HG03060 (cell line): ENCODE measurements at regions not wholly inside any gene's neighbourhood (a gene's known extent, or its start where the extent isn't known, plus 50 kb on each side); places are given as distances from the start of the nearest gene placed in this dataset.

Source experiments
- ATAC-seq: cut with Tn5 transposase; IDR thresholded peaks from one replicate; pipeline ENCODE4 v1.9.1; 2021; ENCODE audit warnings: low read depth, moderate number of reproducible peaks; ENCODE audit not compliant: unreplicated experiment

DNA sequence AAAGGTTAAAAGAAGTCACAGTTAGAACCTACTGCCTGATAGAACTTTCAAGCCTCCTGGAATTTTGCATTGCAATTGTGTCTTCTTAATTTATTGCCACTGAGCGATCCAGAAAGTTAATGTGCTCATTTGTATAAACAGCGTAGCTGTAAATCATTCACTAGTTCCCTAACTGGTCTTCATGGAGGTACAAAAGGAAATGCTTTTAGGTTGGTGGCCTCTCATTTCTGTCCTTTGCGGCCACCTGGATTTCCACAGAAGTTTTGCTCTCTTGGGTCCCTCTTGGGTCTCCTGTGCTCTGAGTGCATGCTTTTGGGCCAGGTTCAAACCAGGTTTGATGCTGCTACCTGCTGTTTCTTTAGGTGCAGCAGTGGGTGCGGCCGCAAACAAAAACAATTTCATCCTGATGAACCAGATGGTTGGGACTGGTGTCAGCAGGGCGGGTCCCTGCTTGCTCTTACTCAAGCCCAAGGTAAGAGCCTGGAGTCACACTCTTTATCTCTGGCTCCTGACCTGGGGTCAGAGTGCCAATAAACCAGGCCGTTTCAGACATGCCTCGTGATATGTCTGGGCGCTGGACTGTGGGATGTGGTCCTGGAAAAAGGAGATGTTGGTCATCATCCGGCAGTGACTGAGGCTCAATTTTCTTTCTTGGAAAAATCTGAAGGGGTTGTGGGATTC is 270.1 kb downstream of the PTTG2 start:
- no peak for ATAC-seq

DNA sequence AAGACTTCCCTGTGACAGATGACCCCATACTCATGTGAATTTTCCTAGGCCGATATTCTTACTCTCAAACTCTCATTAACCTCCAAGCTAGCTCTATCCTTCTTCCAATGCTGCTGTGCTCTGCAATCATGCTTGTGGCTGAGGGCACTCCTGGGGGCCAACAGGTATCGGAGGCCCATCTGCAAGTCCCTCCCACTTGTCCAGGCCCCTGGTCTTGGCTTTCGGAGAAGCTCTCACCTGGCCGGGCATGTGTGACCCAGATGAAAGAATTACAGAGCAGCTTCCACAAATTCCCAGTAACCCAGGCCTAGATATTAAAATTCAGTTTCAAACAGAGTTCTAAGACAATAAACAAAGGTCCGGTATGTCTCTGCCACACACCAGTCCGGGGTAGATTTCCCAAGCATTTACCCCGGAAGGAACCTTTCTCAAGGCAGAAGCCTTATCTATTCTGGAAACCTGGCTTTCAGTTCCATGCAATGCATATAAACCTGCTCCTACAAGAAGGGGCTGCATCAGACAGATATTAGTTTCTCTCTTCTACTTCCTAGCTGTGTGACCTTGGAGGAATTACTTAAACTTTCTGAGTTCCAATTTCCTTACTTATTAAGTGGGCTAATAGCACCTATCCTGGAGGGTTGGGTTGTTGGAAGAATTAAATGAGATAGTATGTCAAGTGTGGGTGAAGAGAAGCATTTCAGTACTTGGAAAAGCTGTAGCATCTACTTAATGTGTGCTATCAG is 270.8 kb downstream of the PTTG2 start:
- ATAC-seq, result no peak

DNA sequence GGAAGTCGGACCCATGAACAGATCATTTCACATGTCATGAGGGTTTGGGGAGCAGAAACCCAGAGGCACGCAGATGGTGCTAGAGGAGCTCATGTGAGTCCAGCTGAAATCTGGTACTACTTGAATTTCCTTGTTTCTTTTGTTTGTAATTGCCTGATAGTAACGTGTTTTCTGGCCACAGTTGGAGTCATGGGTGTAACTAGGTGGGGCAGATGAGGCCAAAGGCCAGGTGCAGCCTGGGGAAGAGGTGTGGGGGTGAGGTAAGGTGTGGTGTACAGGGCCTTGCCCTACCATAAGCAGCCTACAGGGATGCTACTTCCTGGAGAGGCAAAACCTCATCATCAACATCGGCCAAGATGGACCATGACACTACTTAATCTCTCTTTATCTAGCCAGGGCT is 271.4 kb downstream of the PTTG2 start:
- ATAC-seq, result no peak

DNA sequence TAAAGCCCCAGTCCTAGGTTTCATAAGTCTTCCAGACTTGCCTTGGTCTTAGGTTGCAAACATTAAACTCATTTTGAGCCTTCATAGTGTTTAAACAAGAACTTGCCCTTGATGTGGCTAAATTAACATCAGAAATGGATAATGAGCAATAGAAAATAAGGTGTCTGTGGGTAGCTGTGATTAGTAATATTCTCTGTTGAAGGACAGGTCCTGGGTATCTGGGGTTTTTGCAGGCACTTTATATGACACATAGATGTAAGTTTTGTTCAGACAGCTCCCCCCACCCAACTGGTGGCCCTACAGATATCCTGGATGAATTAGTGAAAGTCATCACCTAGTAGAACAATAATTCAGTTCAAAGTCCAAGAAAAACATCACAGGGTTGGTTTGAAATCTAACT is 272.5 kb downstream of the PTTG2 start:
- no peak for ATAC-seq

DNA sequence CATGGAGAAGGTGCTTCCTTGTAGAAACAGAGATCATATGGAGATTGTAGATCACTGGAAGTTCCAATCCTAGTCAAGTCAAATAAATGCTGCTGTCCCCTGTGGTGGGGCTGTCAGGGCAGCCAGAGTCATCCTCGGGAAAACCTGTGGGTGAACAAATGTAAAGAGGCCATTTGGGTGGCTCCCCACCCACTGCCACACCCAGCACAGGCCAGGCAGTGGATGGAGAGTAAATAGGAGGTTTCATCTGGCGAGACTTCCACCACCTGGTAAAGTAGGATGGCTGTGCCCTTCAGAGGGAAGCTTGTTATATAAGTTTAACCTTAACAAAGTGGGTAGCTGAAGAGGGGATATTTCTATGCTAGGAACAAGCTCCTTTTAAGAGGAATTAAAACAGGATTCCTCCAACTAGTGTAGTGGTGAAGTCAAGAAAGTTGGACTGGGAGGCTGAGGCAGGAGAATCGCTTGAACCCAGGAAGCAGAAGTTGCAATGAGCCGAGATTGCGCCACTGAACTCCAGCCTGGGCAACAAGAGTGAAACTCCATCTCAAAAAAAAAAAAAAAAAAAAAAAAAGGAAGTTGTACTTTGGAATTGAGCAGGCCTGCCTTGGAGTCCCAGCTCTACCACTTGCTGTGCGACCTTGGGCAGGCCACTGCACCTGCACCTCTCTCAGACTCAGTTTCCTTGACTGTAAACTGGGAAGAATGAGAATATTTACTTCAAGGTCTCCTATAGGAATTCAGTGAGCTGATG is 273.7 kb downstream of the PTTG2 start:
- no peak for ATAC-seq

DNA sequence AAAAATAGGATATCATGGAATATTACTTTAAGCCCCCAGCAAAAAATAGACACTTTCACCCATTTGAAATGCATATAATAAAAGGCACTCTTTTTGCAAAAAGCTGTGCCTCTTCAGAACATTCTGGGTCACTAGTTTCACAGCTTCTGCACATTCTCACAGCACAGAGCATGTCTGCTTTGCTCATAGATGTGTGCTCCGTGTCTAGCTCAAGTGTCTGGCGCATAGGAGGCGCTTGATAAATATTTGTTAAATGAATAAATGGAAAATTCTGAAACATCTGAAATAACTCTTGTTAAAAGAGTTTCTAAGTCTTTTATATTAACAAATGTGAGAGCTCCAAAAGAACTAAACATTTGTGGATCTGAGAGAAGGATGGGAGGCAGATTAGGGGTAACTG is 275.2 kb downstream of the PTTG2 start:
- no peak for ATAC-seq

DNA sequence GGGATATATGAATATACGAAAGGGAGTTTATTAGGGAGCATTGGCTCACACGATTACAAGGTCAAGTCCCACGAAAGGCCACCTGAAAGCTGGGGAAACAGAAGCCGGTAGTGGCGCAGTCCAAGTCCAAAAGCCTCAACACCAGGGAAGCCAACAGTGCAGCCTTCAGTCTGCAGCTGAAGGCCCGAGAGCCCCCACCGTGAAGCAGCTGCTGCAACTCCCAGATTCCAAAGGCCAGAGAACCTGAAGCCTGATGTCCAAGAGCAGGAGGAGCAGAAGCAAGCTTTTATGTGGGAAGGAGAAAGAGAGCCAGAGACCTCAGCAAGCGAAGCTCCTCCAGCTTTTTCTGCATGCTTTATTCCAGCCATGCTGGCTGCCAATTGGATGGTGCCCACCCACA is 275.8 kb downstream of the PTTG2 start:
- ATAC-seq, result no peak

DNA sequence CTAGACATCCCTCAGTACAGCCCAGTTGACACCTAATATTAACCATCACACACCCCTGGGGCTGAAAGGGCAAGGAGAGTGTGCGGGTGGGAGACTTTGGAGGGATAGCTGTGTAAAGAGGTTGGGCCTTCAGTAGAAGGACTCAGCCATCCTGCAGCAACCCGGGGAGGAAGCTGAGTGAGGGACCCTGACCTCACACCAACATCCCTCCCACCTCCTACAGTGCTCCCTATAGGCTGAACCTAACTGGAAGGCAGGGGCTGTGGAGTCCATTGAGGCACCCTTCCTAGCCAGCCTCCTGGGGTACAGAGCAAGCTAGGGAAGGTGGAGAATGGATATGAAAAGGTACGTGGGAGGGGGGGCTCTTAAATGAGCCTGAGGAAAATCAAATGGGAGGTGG is 276.3 kb downstream of the PTTG2 start:
- no peak for ATAC-seq

DNA sequence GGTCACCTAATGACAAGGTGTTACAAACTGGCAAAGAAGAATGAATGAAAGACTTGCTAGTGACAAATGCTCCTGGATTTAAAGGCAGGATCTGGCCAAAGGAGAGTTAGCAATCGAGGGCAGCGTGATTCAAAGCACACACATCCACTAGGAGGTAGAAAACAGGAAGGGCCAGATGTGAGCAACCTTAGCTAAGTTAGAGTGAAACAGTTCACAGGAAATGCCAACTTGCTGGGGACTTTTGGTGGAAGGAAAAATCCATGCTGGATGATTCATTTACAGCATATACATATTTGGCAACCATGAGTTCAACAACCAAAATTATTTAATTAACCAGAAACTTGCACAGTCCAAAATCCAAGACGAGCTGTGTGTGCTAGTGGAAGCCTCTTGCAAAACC is 276.9 kb downstream of the PTTG2 start:
- no peak for ATAC-seq

DNA sequence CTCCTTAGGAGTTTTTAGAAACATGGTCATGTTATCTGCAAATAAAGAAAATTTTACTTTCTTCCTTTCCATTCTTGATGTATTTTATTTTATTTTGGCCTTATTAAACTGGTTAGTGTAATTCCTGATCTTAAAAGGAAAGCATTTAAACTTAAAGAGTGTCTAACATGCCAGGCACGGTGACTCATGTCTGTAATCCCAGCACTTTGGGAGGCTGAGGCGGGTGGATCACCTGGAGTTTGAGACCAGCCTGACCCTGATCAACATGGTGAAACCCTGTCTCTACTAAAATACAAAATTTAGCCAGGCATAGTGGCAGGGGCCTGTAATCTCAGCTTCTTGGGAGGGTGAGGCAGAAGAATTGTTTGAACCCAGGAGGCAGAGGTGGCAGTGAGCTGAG is 281.3 kb downstream of the PTTG2 start:
- no peak for ATAC-seq

DNA sequence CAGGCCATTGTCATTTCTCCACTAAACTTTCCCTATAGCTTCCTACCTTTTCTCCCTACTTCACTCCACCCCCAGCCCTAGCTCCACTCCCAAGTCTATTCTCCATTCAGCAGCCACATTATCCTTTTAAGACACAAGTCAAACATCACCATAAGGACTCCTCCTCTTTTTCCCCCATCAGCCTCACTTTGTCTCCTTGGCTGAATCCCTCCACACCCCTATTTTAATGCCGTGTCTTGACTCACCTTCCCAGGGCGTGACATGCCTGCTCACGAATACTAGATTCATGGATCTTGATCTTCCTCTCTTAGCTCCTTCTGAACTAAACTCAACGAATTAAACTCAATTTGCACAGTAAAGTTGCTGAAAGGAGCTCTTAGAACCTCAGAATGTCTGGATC is 281.9 kb downstream of the PTTG2 start:
- ATAC-seq, result no peak

DNA sequence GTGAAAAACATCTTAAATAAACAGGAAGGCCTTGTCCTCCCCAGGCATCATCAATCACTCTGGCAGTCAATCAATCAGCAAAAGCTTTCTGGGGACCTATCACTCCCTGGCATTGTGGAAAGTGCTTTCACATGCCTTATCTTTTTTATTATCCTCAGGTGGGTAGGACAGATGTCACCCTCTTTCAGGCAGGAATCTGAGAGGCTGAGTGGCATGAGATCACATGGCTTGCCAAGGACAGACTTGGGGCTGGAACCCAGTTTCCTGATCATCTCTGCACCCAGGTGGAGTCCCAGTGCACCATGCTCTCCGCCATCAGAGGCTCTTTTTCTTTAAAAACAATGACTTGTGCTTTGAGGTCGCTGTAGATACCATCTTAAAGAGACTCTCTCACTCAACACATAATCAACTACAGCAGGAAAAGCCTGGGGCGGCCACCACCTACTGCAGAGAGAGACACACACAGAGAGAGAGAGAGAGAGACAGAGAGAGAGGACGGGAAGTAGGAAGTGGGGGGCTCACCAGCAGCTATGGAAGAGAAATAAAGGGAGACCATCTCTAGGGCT is 282.7 kb downstream of the PTTG2 start:
- no peak for ATAC-seq

DNA sequence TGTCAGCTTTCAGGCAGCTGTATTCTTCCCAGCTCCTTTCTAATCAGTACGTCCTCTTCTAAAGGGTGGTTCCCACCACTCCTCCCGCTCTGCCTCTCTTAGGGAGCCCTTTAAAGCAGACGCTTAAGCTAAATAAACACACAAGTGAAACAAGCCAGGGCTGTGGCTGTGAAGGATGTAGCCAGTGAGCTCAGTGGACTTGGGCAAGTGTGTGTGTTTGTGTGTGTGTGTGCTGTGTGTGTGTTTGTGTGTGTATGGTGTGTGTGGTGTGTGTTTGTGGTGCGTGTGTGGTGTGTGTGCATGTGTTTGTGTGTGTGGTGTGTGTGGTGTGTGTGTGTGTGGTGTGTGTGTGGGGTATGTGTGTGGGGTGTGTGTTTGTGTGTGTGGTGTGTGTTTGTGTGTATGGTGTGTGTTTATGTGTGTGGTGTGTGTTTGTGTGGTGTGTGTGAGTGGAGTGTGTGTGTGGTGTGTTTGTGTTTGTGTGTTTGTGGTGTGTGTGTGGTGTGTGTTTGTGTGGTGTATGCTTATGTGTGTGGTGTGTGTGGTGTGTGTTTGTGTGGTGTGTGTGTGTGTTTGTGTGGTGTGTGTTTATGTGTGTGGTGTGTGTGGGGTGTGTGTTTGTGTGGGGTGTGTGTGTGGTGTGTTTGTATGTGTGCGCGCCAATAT is 283.3 kb downstream of the PTTG2 start:
- no peak for ATAC-seq

DNA sequence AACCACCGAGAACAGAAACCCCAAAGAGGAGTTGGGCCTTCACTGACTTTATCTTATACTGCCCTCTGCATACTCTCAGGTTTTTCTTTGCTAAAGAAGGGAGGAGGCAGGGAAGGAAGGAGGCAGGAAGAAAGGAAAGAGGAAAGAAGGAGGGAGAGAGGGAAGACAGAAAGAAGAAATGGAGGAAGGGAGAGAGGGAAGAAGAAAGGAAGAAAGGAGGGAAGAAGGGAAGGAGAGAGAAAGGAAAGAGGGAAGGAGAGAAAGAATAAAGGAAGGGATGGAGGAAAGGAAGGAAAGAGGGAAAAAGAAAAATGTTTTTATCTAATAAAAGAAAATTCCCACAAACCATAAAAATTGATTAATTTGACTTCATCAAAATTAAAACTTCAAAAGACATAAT is 294.6 kb downstream of the PTTG2 start:
- no peak for ATAC-seq

DNA sequence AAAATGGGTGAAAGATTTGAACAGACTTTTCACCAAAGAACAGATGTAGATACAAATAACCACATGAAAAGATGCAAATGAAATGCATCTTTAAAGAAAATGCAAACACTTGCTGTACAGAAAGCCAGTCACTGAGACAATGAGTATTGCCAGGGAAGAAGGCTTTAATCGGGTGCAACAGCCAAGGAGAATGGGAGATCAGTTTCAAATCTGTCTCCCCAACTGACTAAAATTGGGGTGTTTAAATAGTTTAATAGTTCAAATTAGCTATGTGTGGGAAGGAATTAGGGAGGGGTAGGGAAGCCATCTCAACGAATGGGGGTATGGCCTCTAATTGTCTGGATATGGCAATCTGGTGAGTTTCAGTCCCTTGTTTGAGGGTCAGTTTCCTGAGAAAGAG is 295.4 kb downstream of the PTTG2 start:
- no peak for ATAC-seq

DNA sequence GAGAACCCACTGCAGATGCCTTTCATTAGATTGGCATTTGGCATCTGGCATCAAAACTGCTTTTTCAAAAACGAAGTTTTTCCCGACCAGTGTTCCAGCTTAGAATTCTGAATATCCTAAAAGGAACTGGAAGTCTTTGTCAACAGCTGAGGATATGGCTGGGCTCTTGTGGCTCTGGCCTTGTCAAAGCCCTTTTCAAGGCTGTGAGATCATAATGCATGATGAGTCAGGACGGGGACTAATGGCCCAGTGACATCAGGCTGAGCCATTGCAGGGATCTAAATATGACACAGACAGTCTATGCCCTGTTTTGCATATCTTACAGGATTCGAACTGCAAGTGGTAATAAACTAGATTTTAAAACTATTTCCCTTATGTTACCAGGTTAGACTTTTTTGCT is 306.4 kb downstream of the PTTG2 start:
- ATAC-seq, result no peak

DNA sequence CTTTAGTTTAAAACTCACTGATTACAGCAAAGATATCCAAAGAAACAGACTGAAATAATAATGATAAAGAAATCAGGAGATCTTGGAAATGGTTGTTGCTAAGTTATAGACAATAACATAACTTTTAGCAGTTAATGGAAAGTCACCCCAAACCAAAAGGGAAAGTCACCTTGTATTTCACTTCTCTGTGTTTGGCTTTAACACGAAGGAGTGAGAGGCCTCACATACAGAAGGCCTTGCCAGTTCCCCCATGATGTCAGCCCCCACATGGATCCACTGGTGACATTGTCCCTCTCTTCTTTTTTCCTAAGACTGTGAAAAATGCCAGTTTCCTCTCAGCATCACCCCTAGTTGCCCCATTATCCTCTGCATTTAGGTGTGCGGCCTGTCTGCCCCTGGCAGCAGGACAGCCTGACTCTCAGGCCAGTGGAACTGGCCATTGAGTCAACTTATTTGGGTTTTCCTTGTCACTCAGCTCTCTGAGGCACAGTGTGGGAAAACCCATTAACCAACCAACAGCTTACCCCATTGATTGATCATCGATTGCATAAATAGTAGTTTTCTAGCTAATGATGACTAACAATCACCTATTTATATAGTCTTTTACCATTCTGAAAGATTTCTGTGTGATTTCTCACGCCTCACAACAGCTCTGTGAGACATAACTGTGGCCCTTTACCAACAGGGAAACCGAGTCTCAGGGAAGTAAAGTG is 308.1 kb downstream of the PTTG2 start:
- no peak for ATAC-seq

DNA sequence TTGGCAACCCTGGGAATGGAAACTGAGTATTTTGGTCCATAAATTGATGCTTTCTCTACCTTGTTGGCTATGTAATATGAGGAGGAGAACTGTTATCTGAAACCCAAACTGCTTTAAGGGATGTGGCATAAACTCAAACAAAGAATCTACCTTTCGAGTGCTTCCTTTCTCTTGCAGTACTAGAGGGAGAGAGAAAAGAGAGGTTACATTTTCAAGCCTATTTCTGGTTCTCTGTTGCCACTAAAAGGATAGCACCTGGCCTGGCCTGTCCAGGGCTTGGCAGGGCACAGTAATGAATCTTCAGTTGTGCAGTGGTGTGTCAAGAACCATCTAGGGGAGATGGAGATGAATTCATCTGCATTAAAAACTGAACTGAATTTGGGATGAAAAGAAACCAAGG is 308.6 kb downstream of the PTTG2 start:
- no peak for ATAC-seq

DNA sequence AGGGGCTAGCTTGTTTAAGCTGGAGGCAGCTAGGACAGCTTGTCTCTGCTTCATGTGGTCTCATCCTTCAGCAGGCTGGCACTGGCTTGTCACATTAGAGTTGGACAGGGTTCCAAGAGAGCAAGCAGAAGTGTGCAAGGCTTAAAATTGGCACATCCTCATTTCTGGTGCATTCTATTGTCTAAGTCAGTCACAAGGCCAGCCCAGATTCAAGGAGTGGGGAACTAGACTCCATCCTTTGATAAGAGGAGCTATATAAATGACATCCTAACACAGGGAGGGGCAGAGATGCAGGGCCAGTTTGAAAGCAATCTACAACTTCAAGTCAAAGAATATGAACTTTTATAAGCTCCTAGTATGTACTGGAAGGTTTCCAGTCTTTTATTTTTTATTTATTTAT is 313.2 kb downstream of the PTTG2 start:
- ATAC-seq, result no peak
